Stimulated activated CD8-positive, alpha-beta memory T cell treated with anti-CD3 and anti-CD28 coated beads, Interleukin-2, amount 100 ng/mL, for 48 hours (primary cell): ENCODE measurements at regions not wholly inside any gene's neighbourhood (a gene's known extent, or its start where the extent isn't known, plus 50 kb on each side); places are given as distances from the start of the nearest gene placed in this dataset.

ENCODE experiments used
- DNase-seq, 2 donors: peaks; one replicate each; pipeline ENCODE4 v3.0.0-alpha.2; 2020; ENCODE audit warnings: low read depth in 2 of 2

GRCh38 chr2:193776988-193777387 lies 1582.3 kb upstream of the TMEFF2 start:
- DNase-seq = no peak

DNA sequence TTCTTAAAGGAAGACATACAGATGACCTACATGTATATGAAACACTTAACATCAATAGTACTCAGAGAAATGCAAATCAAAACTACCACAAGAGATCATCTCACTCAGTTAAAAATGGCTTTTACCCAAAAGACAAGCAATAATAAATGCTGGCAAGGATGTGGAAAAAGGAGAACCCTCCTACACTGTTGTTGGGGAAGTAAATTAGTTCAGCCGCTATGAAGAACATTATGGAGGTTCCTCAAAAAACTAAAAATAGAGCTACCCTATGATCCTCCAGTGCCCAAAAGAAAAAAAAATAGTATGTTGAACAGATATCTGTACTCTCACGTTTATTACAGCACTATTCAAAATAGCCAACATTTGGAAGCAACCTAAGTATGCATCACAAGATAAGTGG lies 1579.4 kb upstream of the TMEFF2 start:
- DNase-seq = no peak

DNA sequence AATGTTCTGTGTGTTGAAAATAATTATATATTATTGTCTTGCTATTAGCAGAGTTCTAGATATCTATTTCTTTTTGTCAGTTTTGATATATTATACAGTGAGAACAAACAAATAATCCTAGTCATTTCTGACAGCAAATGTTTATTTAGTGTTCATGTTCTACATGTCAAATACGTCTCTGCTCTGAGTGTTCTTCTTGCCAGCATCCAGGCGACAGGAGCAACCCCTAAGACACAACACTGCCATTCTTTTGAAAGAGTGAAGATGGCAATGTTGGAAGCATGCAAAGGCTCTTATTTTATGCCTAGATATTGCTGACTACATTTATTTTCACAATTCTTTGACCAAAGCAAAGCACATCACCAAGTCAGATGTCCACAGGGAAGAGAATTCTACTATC lies 1556.6 kb upstream of the TMEFF2 start:
- no peak for DNase-seq

GRCh38 chr2:193749485-193749884 lies 1554.8 kb upstream of the TMEFF2 start:
- DNase-seq = no peak

GRCh38 chr2:193743089-193743488 lies 1548.4 kb upstream of the TMEFF2 start:
- DNase-seq = no peak

GRCh38 chr2:193738892-193739291 lies 1544.2 kb upstream of the TMEFF2 start:
- DNase-seq = no peak

GRCh38 chr2:193712912-193713311 lies 1518.2 kb upstream of the TMEFF2 start:
- no peak for DNase-seq

DNA sequence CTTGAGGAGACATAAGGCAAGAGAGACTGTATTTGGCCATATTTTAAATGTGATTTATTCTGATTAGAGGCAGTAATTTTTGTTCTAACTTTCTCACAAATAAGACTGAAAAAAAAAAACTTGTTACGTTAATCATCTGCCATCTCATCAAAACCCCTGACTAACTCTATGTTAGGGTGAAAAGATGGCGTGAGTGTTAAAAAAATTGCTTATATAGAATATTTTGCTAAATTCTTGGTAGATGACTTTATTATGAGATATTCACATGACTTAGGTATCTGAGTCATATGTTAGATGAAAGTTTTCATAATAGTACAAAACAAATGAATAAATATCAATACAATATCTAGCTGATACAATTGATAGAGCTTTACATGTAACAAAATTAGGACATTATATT lies 1508.7 kb upstream of the TMEFF2 start:
- DNase-seq = no peak

DNA sequence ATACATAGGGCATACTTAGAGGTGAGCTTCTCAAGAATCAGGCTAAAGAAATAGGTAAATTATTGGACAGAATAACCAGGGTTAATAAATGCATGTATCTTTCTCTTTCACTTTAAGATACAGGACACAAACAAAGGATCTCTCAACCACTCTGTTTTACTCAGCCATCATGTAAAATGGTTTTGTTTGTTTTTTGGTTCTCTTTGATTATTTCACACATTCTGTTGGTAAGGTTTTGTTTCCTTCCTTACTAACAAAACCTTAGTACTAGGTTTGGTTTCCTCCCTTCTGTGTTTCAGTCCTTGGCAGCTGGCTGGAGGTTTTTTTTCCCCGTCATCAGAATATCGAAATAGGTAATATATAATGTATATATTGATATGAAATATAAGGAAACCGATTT lies 1506.8 kb upstream of the TMEFF2 start:
- no peak for DNase-seq

DNA sequence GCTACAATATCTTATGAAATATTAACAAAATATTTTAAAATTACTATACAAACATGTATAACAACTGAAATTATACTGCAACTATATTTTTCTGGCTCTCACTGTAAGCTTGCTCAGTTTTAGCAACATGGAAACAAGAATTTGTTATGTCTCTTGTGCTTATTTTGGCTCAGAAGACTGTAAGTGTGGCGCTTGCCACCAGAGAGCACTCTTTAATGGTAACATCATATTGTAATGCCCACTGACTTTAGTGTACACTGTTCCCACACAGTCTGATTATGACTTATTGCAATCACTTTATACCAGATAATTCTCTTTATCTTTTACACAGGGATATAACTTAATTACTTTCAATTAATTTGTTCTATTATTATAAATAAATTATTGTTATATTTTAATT lies 1500.6 kb upstream of the TMEFF2 start:
- DNase-seq = no peak

GRCh38 chr2:193693758-193694157 lies 1499.0 kb upstream of the TMEFF2 start:
- no peak for DNase-seq

- no peak for DNase-seq
Measured at GRCh38 chr2:193690572-193690971, 1495.8 kb upstream of the TMEFF2 start.

GRCh38 chr2:193687195-193687594 lies 1492.5 kb upstream of the TMEFF2 start:
- no peak for DNase-seq

DNA sequence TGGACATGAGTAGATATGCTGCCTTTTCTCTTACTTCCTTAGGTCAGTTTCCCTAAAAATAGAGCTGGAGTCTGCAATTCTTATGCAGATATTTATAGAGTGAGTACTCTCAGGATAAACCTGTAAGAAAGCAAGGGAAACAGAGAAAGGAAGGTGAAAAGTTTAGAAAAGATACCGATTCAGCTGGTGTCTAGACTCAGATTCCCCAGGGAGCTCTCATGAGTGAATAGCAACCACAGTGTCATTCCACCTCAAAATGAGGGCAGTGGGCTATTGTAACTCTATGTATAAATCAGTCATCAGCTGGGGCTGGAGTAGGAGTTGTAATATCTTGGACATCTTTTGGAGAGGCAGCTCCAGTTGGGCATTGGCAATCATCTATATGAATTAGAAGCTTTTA lies 1485.1 kb upstream of the TMEFF2 start:
- DNase-seq = no peak

GRCh38 chr2:193670478-193670877 lies 1475.7 kb upstream of the TMEFF2 start:
- DNase-seq = no peak

GRCh38 chr2:193668557-193669323 lies 1474.0 kb upstream of the TMEFF2 start:
- no peak for DNase-seq

- DNase-seq = no peak
Measured at GRCh38 chr2:193627927-193628272, 1433.2 kb upstream of the TMEFF2 start.

GRCh38 chr2:193627187-193627926 lies 1432.6 kb upstream of the TMEFF2 start:
- no peak for DNase-seq

GRCh38 chr2:193608451-193608850 lies 1413.7 kb upstream of the TMEFF2 start:
- no peak for DNase-seq

DNA sequence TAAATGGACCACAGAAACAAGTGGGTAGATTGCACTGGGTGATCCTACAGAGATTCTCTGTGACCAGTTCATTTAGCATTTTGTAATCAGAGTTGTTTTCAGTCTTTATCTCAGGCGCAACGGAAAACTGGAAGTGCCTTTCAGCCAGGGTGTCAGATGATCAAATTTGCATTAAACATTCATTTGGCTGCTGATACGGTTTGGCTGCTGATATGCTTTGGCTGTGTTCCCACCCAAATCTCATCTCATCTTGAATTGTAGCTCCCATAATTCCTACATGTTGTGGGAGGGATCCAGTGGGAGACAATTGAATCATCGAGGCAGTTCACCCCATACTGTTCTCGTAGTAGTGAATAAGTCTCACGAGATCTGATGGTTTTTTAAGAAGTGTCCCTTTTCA lies 1396.1 kb upstream of the TMEFF2 start:
- DNase-seq = no peak

- no peak for DNase-seq
Measured at GRCh38 chr2:193584522-193584938, 1389.8 kb upstream of the TMEFF2 start.

- DNase-seq = no peak
Measured at GRCh38 chr2:193583638-193584400, 1389.1 kb upstream of the TMEFF2 start.

GRCh38 chr2:193581807-193582206 lies 1387.1 kb upstream of the TMEFF2 start:
- no peak for DNase-seq
